HFFc6 (cell line): ENCODE measurements at regions not wholly inside any gene's neighbourhood (a gene's known extent, or its start where the extent isn't known, plus 50 kb on each side); places are given as distances from the start of the nearest gene placed in this dataset.

Experiments used
- DNase-seq: peaks from one replicate; pipeline ENCODE4 v3.0.0-alpha.2; 2018
- H3K27ac Mint-ChIP-seq: 2 replicates; pipeline ENCODE4 v1.8.0; 2020; ENCODE audit warnings: mild to moderate bottlenecking, mixed read lengths
- H3K27me3 Mint-ChIP-seq: 2 replicates; pipeline ENCODE4 v1.8.0; 2021; ENCODE audit warnings: mild to moderate bottlenecking, moderate library complexity, mixed read lengths; ENCODE audit not compliant: insufficient read depth
- H3K36me3 Mint-ChIP-seq: 2 replicates; pipeline ENCODE4 v1.8.0; 2021; ENCODE audit warnings: low read depth, mixed read lengths
- H3K4me1 Mint-ChIP-seq: 2 replicates; pipeline ENCODE4 v1.8.0; 2020; ENCODE audit warnings: low read depth, mixed read lengths
- H3K4me3 Mint-ChIP-seq: 2 replicates; pipeline ENCODE4 v1.8.0; 2020; ENCODE audit warnings: mild to moderate bottlenecking, moderate library complexity, mixed read lengths
- H3K9me3 Mint-ChIP-seq: 2 replicates; pipeline ENCODE4 v1.8.0; 2020; ENCODE audit warnings: mild to moderate bottlenecking, mixed read lengths
- CTCF ChIP-seq: fragments of 200-600 bp; sonication (generic); IDR thresholded peaks from 2 replicates; pipeline ENCODE4 v1.5.0; 2021; ENCODE audit warnings: antibody characterized with exemption, mild to moderate bottlenecking

GRCh38 chr7:70884440-70884764 is 247.5 kb upstream of the GALNT17 start:
- no peak for TF ChIP-seq CTCF
- no peak overlapping the region for H3K4me3 Mint-ChIP-seq

GRCh38 chr7:70884809-70885208 is 247.1 kb upstream of the GALNT17 start:
- TF ChIP-seq CTCF = no peak
- Mint-ChIP-seq H3K9me3 (peaks cover 54% of the 10 kb centered on the region), H3K4me3 (no peak overlapping the region), H3K36me3 (no peaks in the 10 kb centered on the region; the same call in none of the 2 replicates), H3K27me3 (no peaks in the 10 kb centered on the region), H3K4me1 (no peaks in the 10 kb centered on the region), H3K27ac (no peak overlapping the region)
- no peak for DNase-seq

More at GRCh38 chr7:70884440-70884764, 247.5 kb upstream of the GALNT17 start:
- no peak for DNase-seq
- no peak overlapping the region for H3K27ac Mint-ChIP-seq
- H3K9me3 Mint-ChIP-seq = peaks cover 53% of the 10 kb centered on the region
- no peaks in the 10 kb centered on the region; the same call in none of the 2 replicates for H3K36me3 Mint-ChIP-seq
- no peaks in the 10 kb centered on the region for H3K27me3 Mint-ChIP-seq
- H3K4me1 Mint-ChIP-seq = no peaks in the 10 kb centered on the region

GRCh38 chr7:70886547-70886946 is 245.4 kb upstream of the GALNT17 start:
- H3K27ac Mint-ChIP-seq = no peak overlapping the region
- no peak for DNase-seq
- H3K4me3 Mint-ChIP-seq = no peak overlapping the region
- no peaks in the 10 kb centered on the region; the same call in none of the 2 replicates for H3K36me3 Mint-ChIP-seq
- no peaks in the 10 kb centered on the region for H3K27me3 Mint-ChIP-seq
- no peak for TF ChIP-seq CTCF
- H3K9me3 Mint-ChIP-seq = peaks cover 58% of the 10 kb centered on the region
- H3K4me1 Mint-ChIP-seq = no peaks in the 10 kb centered on the region

- no peaks in the 10 kb centered on the region for H3K4me1 Mint-ChIP-seq
- no peak for TF ChIP-seq CTCF
- H3K36me3 Mint-ChIP-seq = no peaks in the 10 kb centered on the region; the same call in none of the 2 replicates
- H3K27me3 Mint-ChIP-seq = no peaks in the 10 kb centered on the region
- no peak for DNase-seq
- no peak overlapping the region for H3K27ac Mint-ChIP-seq
- H3K4me3 Mint-ChIP-seq = no peak overlapping the region
- H3K9me3 Mint-ChIP-seq = peaks cover 59% of the 10 kb centered on the region
Observed at GRCh38 chr7:70887186-70887585, 244.8 kb upstream of the GALNT17 start.

GRCh38 chr7:70890147-70890969 is 241.6 kb upstream of the GALNT17 start:
- H3K27ac Mint-ChIP-seq = no peak overlapping the region
- no peaks in the 10 kb centered on the region; the same call in 1 of the 2 replicates for H3K36me3 Mint-ChIP-seq
- no peak for DNase-seq
- no peak for TF ChIP-seq CTCF
- H3K9me3 Mint-ChIP-seq = peaks cover 44% of the 10 kb centered on the region
- H3K4me1 Mint-ChIP-seq = no peaks in the 10 kb centered on the region
- H3K27me3 Mint-ChIP-seq = no peaks in the 10 kb centered on the region
- no peak overlapping the region for H3K4me3 Mint-ChIP-seq
